BLaER1 (cell line): ENCODE measurements at regions not wholly inside any gene's neighbourhood (a gene's known extent, or its start where the extent isn't known, plus 50 kb on each side); places are given as distances from the start of the nearest gene placed in this dataset.

Source experiments
- H3K27ac ChIP-seq: shearing (Covaris generic); formaldehyde crosslinking; 2 replicates; pipeline ENCODE4 v1.8.1; 2022
- H3K27me3 ChIP-seq: shearing (Covaris generic); formaldehyde crosslinking; 2 replicates; pipeline ENCODE4 v1.8.1; 2022
- H3K36me3 ChIP-seq: shearing (Covaris generic); formaldehyde crosslinking; 2 replicates; pipeline ENCODE4 v1.8.1; 2022
- H3K4me1 ChIP-seq: shearing (Covaris generic); formaldehyde crosslinking; 2 replicates; pipeline ENCODE4 v1.8.1; 2022
- H3K4me2 ChIP-seq: shearing (Covaris generic); formaldehyde crosslinking; 2 replicates; pipeline ENCODE4 v1.8.1; 2022
- H3K4me3 ChIP-seq: shearing (Covaris generic); formaldehyde crosslinking; 2 replicates; pipeline ENCODE4 v1.8.1; 2022
- H3K9ac ChIP-seq: shearing (Covaris generic); formaldehyde crosslinking; 2 replicates; pipeline ENCODE4 v1.8.1; 2022
- H3K9me3 ChIP-seq: shearing (Covaris generic); formaldehyde crosslinking; 2 replicates; pipeline ENCODE4 v1.8.1; 2022
- H4K20me1 ChIP-seq: shearing (Covaris generic); formaldehyde crosslinking; 2 replicates; pipeline ENCODE4 v1.8.1; 2022
- Cebpa-rat ChIP-seq: shearing (Covaris generic); IDR thresholded peaks from 2 replicates; pipeline ENCODE4 v1.8.1; 2022

DNA sequence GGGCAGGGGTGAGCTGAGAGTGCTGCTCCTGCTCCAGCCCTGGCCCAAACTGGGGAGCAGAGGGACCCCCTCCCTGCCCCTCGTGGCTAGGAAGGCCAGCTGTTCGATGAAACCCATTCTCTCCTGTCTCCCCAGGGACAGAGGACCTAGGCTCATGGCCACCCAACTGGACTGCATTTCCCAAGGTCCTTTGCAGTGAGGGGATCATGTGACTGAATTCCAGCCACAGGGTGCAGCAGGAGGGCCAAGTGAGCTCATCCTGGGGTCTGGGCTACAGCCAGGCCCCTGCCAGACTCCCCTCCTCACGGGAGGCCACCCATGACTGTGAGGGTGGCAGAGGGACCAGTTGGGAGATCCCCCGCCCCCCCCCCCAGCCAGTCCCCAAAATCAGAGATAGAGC is 777.6 kb downstream of the TBC1D22A start:
- no peak for TF ChIP-seq Cebpa-rat
- no peak overlapping the region for H3K4me2 ChIP-seq
- no peaks in the 10 kb centered on the region for H3K27me3 ChIP-seq
- no peak overlapping the region for H3K27ac ChIP-seq
- no peaks in the 10 kb centered on the region for H4K20me1 ChIP-seq
- H3K36me3 ChIP-seq, result no peaks in the 10 kb centered on the region
- H3K9ac ChIP-seq, result no peak overlapping the region
- no peaks in the 10 kb centered on the region for H3K4me1 ChIP-seq
- no peak overlapping the region for H3K4me3 ChIP-seq
- peaks cover 16% of the 10 kb centered on the region for H3K9me3 ChIP-seq

DNA sequence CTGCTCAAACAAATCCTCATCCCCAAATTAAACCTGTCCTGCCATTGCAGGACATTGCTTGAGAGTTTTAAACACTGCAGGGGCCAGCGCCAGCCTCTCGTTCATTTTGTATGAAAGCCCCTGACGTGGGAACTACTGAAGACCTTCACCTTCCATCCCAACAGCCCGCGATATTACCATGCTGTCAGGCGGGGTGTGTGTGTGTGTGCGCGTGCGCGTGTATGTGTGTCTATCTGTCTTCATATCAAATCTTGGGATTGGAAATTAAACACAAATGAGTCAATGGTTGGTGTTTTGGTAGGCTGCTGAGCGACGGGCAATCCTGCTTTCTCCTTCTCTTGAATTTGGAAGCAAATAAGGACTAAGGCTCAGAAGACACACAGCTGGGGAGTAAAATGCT is 776.9 kb downstream of the TBC1D22A start:
- Histone ChIP-seq H3K27me3 (no peaks in the 10 kb centered on the region), H3K9ac (no peak overlapping the region), H3K27ac (no peak overlapping the region), H3K4me2 (no peak overlapping the region), H3K36me3 (no peaks in the 10 kb centered on the region), H4K20me1 (no peaks in the 10 kb centered on the region), H3K9me3 (peaks cover 16% of the 10 kb centered on the region), H3K4me1 (no peaks in the 10 kb centered on the region), H3K4me3 (no peak overlapping the region)
- TF ChIP-seq Cebpa-rat, result no peak

DNA sequence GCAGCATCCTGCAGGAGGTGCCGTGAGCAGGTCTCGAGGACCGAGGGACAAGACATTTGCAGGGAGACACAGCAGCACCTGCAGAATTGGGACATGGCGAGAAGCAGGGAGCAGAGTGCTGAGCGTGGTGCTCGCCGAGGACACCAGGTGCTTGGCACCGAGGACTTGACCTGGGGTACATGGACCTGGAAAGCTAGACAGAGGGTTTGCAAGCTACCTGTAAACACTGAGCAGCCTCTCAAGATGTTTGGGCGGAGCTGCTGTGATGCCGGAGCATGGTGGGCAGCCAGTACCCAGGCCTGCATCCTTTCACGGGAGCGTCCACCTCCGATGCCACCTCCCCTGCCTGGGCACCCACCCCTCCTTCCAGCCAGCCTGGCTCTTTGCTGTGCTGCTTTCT is 773.2 kb downstream of the TBC1D22A start:
- H3K36me3 ChIP-seq, result no peaks in the 10 kb centered on the region
- peaks cover 16% of the 10 kb centered on the region for H3K9me3 ChIP-seq
- H3K27me3 ChIP-seq, result no peaks in the 10 kb centered on the region
- H3K27ac ChIP-seq, result no peak overlapping the region
- H4K20me1 ChIP-seq, result no peaks in the 10 kb centered on the region
- TF ChIP-seq Cebpa-rat, result no peak
- no peak overlapping the region for H3K9ac ChIP-seq
- H3K4me1 ChIP-seq, result no peaks in the 10 kb centered on the region
- H3K4me2 ChIP-seq, result no peak overlapping the region
- H3K4me3 ChIP-seq, result no peak overlapping the region

DNA sequence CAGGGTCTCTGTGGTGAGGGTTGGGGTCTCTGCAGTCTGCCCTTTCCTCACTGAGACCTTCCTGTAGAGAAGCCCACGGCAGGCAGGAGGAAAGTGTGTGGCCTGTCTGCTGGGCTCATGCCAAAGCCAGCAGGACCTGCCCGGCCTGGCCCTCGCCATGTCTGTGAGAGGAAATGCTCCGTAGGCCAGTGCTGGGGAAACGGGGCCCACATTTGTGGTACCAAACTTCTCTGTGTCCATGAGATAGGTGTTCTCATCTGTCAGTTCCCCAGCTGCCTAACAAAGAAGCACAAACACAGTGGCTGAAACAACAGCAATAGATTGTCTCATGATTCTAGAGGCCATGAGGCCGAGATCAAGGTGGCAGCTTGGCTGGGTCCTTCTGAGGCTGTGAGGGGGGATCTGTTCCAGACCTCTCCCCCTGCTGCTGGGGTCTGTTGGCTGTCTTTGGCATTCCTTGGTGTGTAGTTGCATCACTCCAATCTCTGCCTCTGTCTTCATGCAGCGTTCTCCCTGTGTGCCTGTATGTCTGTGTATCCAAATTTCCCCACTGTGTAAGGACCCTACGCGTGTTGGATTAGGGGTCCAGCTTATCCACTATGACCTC is 772.5 kb downstream of the TBC1D22A start:
- Histone ChIP-seq H3K36me3 (no peaks in the 10 kb centered on the region), H3K4me3 (no peak overlapping the region), H4K20me1 (no peaks in the 10 kb centered on the region), H3K27me3 (no peaks in the 10 kb centered on the region), H3K4me1 (no peaks in the 10 kb centered on the region), H3K4me2 (no peak overlapping the region), H3K9me3 (peaks cover 14% of the 10 kb centered on the region), H3K9ac (no peak overlapping the region), H3K27ac (no peak overlapping the region)
- no peak for TF ChIP-seq Cebpa-rat

DNA sequence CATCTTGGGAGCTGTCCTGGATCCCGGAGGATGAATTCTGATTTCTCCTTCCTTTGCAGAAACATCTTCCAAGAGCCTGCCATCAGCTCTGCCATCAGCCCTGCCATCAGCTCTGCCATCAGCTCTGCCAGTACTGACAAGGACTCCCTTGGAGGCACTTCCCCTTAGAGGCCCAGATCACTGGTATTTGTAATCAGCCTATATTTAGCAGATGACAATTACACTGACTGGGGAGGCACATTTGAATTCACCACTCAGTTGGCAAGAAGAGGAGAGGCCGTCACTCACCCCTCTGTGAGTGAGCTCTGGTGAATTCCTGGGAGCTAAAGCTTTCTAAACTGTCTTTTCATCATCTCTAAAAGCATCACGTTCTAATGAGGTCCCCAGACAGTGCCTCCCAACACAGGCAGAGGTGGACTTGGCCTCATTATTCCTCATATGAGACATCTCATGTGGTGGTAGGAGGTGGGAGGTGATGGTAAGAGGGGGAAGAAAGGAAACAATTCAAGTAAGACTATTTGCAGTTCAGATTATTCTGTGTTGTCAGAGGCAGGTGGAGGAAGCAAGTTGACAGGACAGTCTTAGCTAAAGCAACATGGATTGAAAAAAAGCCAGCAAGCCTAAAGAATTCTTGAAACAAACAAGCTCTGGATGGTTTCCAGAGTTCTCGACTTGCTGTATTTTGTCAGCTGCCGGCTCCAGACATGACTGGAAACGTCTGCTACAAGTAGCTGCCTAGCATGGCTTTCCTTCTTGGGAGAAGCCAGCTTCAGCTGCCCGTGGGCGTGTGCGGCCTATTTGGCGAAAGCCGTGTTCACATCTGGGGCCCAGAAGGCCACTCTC is 771.7 kb downstream of the TBC1D22A start:
- Histone ChIP-seq H3K9me3 (peaks cover 10% of the 10 kb centered on the region), H3K4me3 (no peak overlapping the region), H3K36me3 (no peaks in the 10 kb centered on the region), H4K20me1 (no peaks in the 10 kb centered on the region), H3K4me1 (no peaks in the 10 kb centered on the region), H3K4me2 (no peak overlapping the region), H3K27me3 (no peaks in the 10 kb centered on the region), H3K9ac (no peak overlapping the region), H3K27ac (no peak overlapping the region)
- no peak for TF ChIP-seq Cebpa-rat

DNA sequence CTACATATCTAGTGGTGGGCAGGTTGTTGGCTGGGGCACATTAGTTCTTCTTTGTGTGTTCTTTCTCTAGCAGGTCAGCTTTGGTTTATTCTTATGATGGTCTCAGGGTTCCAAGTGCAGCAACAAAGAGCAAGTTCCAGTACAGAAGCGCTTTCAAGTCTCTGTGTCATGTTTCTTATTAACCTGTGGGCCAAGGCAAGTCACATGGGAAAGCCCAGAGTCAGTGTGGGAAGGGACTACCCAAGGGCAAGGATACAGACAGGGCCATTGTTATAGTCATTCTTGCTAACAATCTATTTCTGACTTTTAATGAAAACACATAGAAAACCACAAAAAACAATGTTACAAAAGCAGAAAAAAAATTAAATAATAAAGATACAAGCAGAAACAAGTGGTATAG is 754.6 kb downstream of the TBC1D22A start:
- TF ChIP-seq Cebpa-rat, result no peak
- Histone ChIP-seq H4K20me1 (no peaks in the 10 kb centered on the region), H3K9ac (no peak overlapping the region), H3K4me1 (no peaks in the 10 kb centered on the region), H3K4me3 (no peak overlapping the region), H3K9me3 (no peaks in the 10 kb centered on the region), H3K27me3 (no peaks in the 10 kb centered on the region), H3K4me2 (no peak overlapping the region), H3K27ac (no peak overlapping the region), H3K36me3 (no peaks in the 10 kb centered on the region)

DNA sequence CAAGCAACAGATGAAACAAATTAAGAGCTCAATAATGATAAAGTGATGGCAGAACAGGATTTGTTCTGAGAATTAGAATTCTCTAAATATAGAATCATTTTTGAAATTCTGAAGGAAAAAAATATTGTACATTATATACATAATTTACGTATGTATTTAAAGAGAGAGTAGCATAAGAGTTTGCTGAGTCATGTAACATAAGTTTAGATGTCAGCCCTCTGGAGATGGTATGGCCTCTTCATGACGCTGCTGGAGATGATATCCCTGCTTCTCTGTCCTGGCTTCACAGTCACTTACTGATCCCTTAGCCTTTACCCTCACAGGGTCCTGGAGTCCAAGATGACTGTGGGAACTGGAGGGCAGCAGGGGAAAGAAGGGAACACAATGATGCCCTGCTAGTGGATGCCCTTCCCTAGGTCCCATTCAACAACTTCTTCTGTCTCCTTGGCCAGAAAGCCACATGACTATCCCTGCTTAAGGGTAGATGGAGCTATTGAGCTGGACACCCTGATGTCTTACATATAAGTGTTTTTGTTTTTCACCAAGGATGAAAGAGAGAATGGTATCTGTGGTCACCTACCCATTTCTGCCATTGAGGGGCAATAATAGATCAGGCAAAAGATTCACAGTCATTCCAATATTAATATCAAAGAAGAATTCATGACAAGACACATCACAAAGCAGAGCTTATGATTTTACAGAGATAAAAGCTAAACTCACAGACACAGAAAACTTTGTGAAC is 753.1 kb downstream of the TBC1D22A start:
- no peaks in the 10 kb centered on the region for H3K36me3 ChIP-seq
- no peaks in the 10 kb centered on the region for H3K4me1 ChIP-seq
- no peak overlapping the region for H3K27ac ChIP-seq
- TF ChIP-seq Cebpa-rat, result no peak
- H3K4me3 ChIP-seq, result no peak overlapping the region
- H3K4me2 ChIP-seq, result no peak overlapping the region
- no peak overlapping the region for H3K9ac ChIP-seq
- H4K20me1 ChIP-seq, result no peaks in the 10 kb centered on the region
- no peaks in the 10 kb centered on the region for H3K27me3 ChIP-seq
- no peaks in the 10 kb centered on the region for H3K9me3 ChIP-seq

DNA sequence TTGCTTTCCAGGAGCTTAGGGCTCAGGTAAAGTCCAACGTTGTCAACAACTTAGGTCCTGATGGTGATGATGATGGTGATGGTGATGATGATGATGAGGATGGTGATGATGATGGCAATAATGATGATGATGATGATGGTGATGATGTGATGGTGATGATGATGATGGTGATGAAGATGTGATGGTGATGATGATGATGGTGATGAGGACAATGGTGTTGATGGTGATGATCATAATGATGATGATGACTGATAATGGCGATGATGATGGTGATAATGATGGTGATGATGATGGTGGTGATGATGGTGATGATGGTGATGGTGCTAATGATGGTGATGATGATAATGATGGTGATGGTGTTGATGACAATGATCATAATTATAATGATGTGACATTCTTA is 750.2 kb downstream of the TBC1D22A start:
- no peaks in the 10 kb centered on the region for H3K9me3 ChIP-seq
- H3K27me3 ChIP-seq, result no peaks in the 10 kb centered on the region

DNA sequence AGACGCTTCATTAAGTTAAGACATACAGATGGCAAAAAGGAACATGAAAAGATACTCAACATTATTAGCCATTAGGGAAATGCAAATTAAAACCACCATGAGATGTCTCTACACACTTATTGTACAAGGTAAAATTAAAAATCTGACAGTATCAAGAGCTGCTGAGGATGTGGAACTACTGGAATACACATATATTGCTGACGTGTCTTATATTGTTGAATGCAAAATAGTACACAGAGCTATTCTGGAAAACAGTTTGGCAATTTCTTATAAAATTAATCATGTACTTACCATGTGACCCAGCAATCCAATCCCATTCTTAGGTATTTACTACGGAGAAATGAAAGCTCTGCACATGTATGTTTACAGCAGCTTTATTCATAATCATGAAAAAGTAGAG is 742.5 kb downstream of the TBC1D22A start:
- Histone ChIP-seq H3K9me3 (peaks cover 21% of the 10 kb centered on the region), H3K4me3 (no peak overlapping the region), H3K27ac (no peak overlapping the region), H3K4me1 (no peaks in the 10 kb centered on the region), H3K27me3 (no peaks in the 10 kb centered on the region), H3K9ac (no peak overlapping the region), H3K4me2 (no peak overlapping the region), H4K20me1 (no peaks in the 10 kb centered on the region), H3K36me3 (no peaks in the 10 kb centered on the region)
- no peak for TF ChIP-seq Cebpa-rat

More for the DNA sequence above, 750.2 kb downstream of the TBC1D22A start:
- no peak overlapping the region for H3K4me3 ChIP-seq
- H3K36me3 ChIP-seq, result no peaks in the 10 kb centered on the region
- no peak overlapping the region for H3K4me2 ChIP-seq
- no peak for TF ChIP-seq Cebpa-rat
- no peak overlapping the region for H3K27ac ChIP-seq
- H4K20me1 ChIP-seq, result no peaks in the 10 kb centered on the region
- H3K9ac ChIP-seq, result no peak overlapping the region
- no peaks in the 10 kb centered on the region for H3K4me1 ChIP-seq

DNA sequence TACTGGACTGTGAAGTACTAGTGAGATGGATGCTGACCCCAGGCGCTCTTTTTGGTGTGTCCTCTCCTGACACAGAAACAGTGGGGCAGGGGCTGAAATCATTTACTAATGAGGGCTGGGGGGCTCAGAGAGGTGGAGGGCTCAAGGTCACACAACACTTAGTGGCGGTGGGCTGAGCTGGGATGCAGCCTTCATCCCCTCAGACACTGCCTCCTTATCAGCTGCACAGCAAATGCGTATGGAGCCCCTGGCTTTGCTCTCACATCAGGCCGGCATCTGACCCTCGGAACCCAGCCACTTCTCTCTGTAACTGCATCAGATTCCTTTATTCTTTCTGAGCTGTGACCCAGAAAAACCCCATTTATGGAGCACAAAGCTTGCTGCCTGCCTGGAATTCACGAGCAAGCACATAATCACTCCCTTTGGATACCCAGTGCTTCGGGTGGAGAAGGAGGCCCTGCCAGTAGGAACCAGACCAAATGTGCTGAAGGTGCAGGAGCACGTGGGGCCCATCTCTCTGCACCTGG is 736.6 kb downstream of the TBC1D22A start:
- Histone ChIP-seq H3K27ac (no peak overlapping the region), H3K9me3 (peaks cover 35% of the 10 kb centered on the region), H3K27me3 (no peaks in the 10 kb centered on the region), H3K4me1 (peaks cover 33% of the 10 kb centered on the region), H3K9ac (no peak overlapping the region), H4K20me1 (no peaks in the 10 kb centered on the region), H3K4me2 (no peak overlapping the region), H3K36me3 (no peaks in the 10 kb centered on the region), H3K4me3 (no peak overlapping the region)
- no peak for TF ChIP-seq Cebpa-rat
